Motor neuron (in vitro differentiated cells): ENCODE measurements at regions not wholly inside any gene's neighbourhood (a gene's known extent, or its start where the extent isn't known, plus 50 kb on each side); places are given as distances from the start of the nearest gene placed in this dataset.

ENCODE experiments used
- ATAC-seq, 8 experiments: fragments of 200-7000 bp; cut with Tn5 transposase; replicated peaks in 6 of 8; 2 replicates each; pipeline ENCODE4 v1.8.0; 2021; ENCODE audit warnings: mild to moderate bottlenecking in 8 of 8, moderate library complexity in 8 of 8
- H3K27ac ChIP-seq, 2 donors: fragments of 250-450 bp; sonication (Bioruptor Pico); 2 replicates each; pipeline ENCODE4 v1.9.0; 2021; ENCODE audit warnings: antibody characterized with exemption in 2 of 2, mild to moderate bottlenecking in 2 of 2, moderate library complexity in 1 of 2
- H3K4me1 ChIP-seq, 2 donors: fragments of 250-450 bp; sonication (Bioruptor Pico); replicated peaks in 1 of 2; 2 replicates each; pipeline ENCODE4 v1.6.1; 2021; ENCODE audit warnings: antibody characterized with exemption in 2 of 2, mild to moderate bottlenecking in 2 of 2, moderate library complexity in 1 of 2
- H3K4me3 ChIP-seq, 5 donors: fragments of 250-450 bp; sonication (Bioruptor Pico); 2 replicates each; pipeline ENCODE4 v1.9.0; 2021; ENCODE audit warnings: antibody characterized with exemption in 5 of 5, mild to moderate bottlenecking in 5 of 5, moderate library complexity in 4 of 5
- WGBS, 10 experiments: fragments of 450-650 bp; shearing (Covaris generic); methylation state at CpG; one replicate each; pipeline ENCODE4 v1.0.0; 2022; 5-methylcytosine and 5-hydroxymethylcytosine counted together
- in situ Hi-C, 9 experiments: fragments of 400-800 bp; cut with MboI; loops; one replicate each; pipeline ENCODE4 v1.15.0; 2021; ENCODE audit warnings: low sequenced_read_pairs in 9 of 9, low pct_unique_long_range_greater_than_20kb in 2 of 9; ENCODE audit not compliant: unreplicated experiment in 9 of 9

DNA sequence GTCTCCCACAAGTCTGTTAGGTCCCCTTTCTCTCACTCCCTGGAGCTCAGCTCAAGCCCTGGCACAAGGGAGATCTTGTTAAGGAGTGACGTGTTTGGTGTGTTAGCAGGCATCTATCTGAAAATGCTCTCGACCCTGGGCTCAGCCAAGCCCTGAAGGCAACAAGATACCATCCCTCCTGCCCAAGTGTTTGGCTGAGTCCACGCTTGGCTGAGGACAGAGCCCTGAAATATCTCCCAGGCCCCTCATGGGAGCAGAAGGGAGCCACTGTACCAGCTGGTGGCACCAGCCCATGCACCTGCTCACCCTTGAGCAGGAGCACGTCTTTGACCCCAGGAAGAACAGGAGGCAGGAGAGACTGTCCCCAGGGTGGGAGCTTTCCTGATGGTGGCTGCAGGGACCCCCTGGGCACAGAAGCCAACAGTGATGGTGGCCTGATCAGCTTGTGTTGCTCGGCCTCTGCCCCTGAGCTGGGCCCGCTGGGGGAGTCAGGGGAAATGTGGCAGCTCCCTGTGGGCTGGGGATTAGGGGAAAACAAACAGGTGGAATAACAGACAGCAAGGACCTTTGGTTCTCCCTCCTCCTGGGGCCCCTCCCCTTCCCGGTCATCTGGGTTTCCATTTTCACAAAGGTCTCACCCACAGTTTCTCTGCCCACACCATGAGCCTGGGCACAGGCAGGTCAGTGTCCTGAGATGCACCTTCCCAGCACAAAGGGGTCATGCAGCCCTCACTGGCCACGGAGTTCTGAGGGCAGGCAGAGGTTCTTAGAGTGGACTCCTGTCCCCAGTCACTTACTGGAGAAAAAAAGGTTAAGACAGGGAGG, 91.6 kb downstream of the RHOB start:
- H3K4me3 ChIP-seq: no peak overlapping the region
- no peak for ATAC-seq
- peaks cover 17 to 22% of the 10 kb centered on the region in 2 donors for H3K4me1 ChIP-seq
- no peak overlapping the region for H3K27ac ChIP-seq
- in situ Hi-C loops: no loop called here
- WGBS, 10 experiments: 70 to 100% (median 83%) methylated on average over 1 to 3 of the region's 8 CpGs; no CpG with 5 or more reads in 5 of the 10 experiments

DNA sequence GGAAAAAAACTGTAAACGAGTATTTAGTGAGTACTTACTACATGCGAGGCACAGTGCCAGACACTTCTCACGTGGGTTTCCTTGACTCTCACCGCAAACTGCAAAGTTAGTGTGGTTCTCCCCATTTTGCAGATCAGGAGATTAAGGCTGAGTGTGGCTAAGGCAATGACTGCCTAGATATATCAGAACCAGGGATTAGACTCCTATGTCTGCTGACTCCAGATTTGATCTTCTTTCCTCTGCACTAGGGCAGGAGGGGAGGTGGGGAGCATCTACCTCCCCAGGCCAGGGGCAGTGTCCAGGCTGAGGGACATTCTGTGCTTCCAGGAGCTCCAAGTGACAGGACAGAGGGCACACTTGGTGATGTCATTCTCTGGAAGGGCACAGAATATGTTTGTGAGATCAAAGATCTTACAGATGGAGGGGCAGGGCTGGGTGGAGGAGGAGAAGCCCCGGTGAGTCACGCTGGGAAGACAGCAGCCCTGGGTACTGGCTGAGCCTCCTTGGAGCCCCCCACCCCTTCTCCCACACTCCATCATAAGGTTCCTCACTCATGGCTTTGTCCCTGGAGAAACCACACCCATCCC, 92.4 kb downstream of the RHOB start:
- Histone ChIP-seq H3K4me3 (no peak overlapping the region), H3K4me1 (peaks cover 24 to 29% of the 10 kb centered on the region in 2 donors), H3K27ac (no peak overlapping the region)
- WGBS, 10 experiments: 40 to 100% (median 98%) methylated on average over 1 to 4 of the region's 6 CpGs; no CpG with 5 or more reads in 4 of the 10 experiments
- in situ Hi-C loops: no loop called here
- ATAC-seq: peak in 7 of 8 experiments; percentile 3 to 61 (median 55)

DNA sequence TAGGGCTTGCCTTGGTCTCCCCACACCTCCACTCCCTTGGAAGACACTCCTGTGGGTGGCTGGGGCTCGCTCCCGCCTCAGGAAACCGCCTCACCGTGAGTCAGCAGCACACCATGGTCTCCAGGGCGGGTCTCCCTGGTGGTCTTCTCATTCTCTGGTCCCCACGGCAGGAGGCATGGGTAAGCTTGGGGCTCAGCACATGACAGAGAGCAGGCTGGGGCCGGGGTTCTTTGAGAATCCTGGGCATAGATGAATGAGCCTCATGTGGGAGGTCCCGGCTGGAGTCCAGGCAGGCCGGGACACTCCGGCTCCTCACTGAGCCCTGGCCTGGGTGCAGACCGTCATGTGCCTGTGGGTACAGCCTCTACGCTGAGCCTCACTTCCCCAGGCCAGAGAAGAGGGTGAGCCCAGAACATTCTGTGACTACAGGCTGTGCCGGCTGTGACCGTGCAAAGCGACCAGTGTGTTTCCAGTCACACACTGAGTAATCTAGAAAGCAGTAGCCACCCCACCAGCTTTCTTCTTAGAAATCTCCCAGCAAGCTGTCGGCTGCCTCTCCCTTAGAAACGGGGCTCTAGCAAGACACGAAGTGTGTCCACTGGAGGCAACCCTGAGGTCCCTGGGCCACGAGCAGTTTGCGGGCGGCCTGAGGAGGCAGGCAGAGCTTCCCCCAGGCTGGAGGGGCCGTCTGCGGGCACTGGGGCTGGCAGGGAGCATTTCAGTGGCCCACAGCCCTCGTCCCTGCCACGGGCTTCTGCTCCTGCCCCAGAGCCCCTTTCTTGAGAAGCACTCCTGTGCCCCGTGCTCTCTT, 93.1 kb downstream of the RHOB start:
- WGBS, 10 experiments: 80 to 89% (median 82%) methylated on average over 1 to 8 of the region's 26 CpGs; no CpG with 5 or more reads in 4 of the 10 experiments
- H3K4me1 ChIP-seq: peaks cover 28 to 32% of the 10 kb centered on the region in 2 donors
- no peak overlapping the region for H3K4me3 ChIP-seq
- in situ Hi-C loops: no loop called here
- ATAC-seq: peak in 4 of 8 experiments; percentile 17 to 43 (median 39)
- H3K27ac ChIP-seq: no peak overlapping the region

DNA sequence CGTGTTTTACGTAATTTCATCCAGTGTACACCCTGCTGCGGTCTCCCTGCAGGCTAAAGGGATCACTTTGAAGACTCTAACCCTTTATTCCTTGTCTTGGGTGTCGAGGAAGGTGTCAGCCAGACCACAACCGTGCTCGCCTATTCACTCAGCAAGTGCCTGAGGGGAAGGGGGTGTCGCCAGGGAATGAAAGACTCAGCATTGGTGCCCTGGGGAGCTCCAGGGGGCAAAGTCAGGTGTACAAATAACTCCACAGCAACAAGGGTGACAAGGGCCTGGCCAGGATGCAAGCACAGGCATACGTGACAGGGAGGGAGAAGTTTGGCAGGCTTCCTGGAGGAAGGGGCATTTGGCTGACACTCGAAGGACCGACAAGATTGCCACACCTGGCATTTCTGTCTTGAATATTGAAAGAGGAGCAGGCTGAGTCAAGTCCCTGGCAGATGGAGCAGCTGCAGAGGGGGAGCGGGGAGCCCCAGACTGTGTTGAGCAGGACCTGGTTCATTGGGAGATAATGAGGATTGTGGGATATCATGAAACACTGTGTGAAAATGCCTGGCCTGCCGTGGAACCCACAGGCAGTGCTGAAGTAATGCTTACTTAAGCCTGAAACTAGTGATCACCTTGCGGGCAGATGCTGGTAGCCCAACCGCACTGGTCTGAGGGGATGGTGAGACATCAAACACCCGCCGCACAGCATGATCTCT, 93.9 kb downstream of the RHOB start:
- 51 to 100% (median 89%) methylated on average over 2 to 9 of the region's 16 CpGs for WGBS, 10 experiments
- no peak overlapping the region for H3K27ac ChIP-seq
- H3K4me1 ChIP-seq: peaks cover 28 to 32% of the 10 kb centered on the region in 2 donors
- in situ Hi-C loops: no loop called here
- H3K4me3 ChIP-seq: no peak overlapping the region
- ATAC-seq: no peak

- 63 to 100% (median 92%) methylated on average over 1 to 2 of the region's 7 CpGs; no CpG with 5 or more reads in 2 of the 10 experiments for WGBS, 10 experiments
- no peak for ATAC-seq
- Histone ChIP-seq H3K4me1 (peaks cover 28 to 32% of the 10 kb centered on the region in 2 donors), H3K4me3 (no peak overlapping the region), H3K27ac (no peak overlapping the region)
- in situ Hi-C loops: no loop called here
These were observed 94.4 kb downstream of the RHOB start for GRCh38 chr2:20541294-20541640.

- Histone ChIP-seq H3K4me1 (peaks cover 28 to 32% of the 10 kb centered on the region in 2 donors), H3K4me3 (no peak overlapping the region), H3K27ac (no peak overlapping the region)
- 80 to 100% (median 91%) methylated on average over 1 to 4 of the region's 5 CpGs; no CpG with 5 or more reads in 6 of the 10 experiments for WGBS, 10 experiments
- no peak for ATAC-seq
- in situ Hi-C loops: no loop called here
These were observed 94.8 kb downstream of the RHOB start for GRCh38 chr2:20541651-20542050.

DNA sequence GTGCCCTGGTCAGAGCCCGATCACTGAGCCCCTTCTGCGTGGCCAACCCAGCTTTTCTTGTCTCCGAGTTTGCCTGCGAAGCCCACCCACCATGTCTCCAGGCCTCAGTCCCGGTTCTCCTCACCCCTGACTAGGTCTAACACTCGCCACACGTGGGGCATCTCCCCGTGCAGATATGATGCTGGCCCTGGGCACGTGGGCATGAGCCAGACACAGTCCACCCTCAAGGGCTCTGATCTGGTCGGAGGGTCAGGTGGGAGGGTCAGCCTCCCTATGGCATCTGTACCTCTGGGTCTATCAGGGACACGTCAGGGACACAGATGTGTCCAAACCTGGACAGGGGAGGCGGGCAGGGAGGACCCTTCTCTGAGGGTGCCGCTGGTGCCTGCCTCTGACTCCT, 95.4 kb downstream of the RHOB start:
- Histone ChIP-seq H3K4me3 (no peak overlapping the region), H3K4me1 (peaks cover 24 to 28% of the 10 kb centered on the region in 2 donors), H3K27ac (no peak overlapping the region)
- 100% methylated on average over 3 to 5 of the region's 13 CpGs; no CpG with 5 or more reads in 8 of the 10 experiments for WGBS, 10 experiments
- no peak for ATAC-seq
- in situ Hi-C loops: no loop called here

DNA sequence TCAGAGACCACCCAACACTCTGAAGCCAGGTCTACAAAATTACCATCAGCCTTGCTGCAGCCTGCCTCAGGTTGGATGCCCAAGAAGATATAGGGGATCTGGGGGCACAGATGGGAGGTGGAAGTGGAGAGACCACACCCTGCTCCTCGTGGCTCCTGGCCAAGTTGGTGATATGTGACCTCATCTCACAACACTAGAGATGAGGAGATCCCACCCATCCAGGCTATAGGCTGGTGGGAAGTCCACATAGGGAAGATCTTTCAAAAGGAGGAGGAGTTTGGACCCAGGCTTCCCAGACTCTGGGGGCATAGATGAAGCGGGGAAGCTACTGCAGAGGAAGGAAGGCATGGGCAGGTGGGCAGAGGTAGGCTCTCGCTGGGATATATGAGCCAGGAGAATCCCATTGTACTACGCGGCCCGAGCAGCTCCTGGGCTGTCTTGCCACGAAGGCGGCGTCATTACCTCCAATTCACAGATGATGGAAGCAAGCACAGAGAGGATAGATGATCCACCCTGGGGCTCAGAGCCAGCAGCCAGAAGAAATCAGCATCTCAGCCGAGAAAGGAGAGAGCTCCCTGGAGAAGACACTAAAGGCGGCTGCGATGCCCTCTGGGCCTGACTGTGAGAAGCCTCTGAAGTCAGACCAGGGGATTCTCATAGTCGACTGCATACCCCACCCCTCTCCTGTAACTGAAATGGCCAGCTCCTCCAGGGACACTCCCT, 96.0 kb downstream of the RHOB start:
- WGBS, 10 experiments: 35 to 89% (median 68%) methylated on average over 2 to 11 of the region's 13 CpGs; no CpG with 5 or more reads in 5 of the 10 experiments
- Histone ChIP-seq H3K4me3 (no peak overlapping the region), H3K4me1 (peaks cover 22% of the 10 kb centered on the region in 2 donors), H3K27ac (no peak overlapping the region)
- peak in 3 of 8 experiments; percentile 70 to 83 (median 79) for ATAC-seq
- in situ Hi-C loops: no loop called here

DNA sequence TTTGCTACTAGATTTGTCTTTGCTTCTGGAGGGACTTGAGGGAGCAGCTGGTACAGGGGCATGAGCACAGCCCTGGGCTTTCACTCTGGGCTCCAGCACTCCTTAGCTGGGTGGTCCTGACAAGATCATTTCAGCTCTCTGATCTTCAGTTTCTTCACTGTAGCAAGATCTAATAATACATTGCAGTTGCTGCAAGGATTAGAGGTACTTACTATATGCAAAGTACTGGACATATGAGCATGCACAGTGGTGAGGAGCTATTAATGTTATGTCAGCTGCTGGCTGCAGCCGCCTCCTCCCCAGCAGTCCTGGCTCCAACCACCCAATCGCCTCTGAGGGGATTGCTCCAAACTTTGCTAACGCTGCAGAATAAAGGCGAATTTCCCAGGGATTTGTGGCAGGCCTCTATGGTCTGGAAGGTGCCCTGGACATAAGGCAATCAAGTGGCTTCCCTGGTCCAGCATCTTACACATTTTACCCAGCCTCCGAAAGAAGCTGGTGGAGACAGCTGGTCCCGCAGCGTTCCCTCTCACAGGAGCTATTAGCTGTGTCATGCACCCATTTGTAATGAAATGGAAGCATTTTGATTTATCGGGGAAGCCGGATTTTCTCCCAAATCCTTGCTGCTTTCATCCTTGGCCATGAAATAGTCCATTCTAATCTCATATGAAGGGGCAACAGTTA, 96.7 kb downstream of the RHOB start:
- H3K27ac ChIP-seq: peak overlapping the region; percentile 24 to 31
- 0 to 78% (median 61%) methylated on average over 1 to 9 of the region's 9 CpGs; no CpG with 5 or more reads in 3 of the 10 experiments for WGBS, 10 experiments
- ATAC-seq: peak; percentile 59 to 91 (median 76)
- in situ Hi-C loops: no loop called here
- no peak overlapping the region for H3K4me3 ChIP-seq
- H3K4me1 ChIP-seq: peaks cover 20 to 22% of the 10 kb centered on the region in 2 donors

- Histone ChIP-seq H3K4me1 (peaks cover 22 to 28% of the 10 kb centered on the region in 2 donors), H3K27ac (peak overlapping the region; percentile 24 to 31), H3K4me3 (no peak overlapping the region)
- WGBS, 10 experiments: 54 to 80% (median 72%) methylated on average over 1 to 7 of the region's 8 CpGs; no CpG with 5 or more reads in 1 of the 10 experiments
- peak in 5 of 8 experiments; percentile 62 to 74 (median 72) for ATAC-seq
- in situ Hi-C loops: no loop called here
These were observed 97.4 kb downstream of the RHOB start for GRCh38 chr2:20544153-20544747.

DNA sequence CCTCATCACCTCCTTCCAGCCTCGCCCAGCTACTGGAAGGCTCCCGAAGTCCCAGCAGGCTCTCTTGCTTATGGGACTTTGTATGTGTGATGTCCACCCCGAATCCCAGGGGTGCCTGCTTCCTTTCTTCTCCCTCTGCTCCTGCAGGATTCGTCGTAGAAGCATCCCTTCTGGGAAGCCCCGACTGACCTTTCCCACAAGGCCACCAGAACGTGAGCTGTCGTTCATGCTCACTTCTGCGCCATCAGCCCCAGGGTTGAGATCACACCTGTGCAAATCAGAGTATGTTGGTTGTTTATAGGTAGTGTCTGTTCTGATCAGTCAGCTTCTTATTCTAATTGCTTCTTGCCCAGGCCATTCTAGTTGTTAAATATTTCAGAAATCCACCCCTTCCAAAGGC, 101.8 kb downstream of the HS1BP3 start:
- H3K4me3 ChIP-seq: no peak overlapping the region
- H3K27ac ChIP-seq: peak overlapping the region in 1 of 2 donors; percentile 24
- no peak for ATAC-seq
- in situ Hi-C loops: no loop called here
- H3K4me1 ChIP-seq: peaks cover 31 to 48% of the 10 kb centered on the region in 2 donors
- WGBS, 10 experiments: 81 to 100% (median 92%) methylated on average over 1 to 8 of the region's 9 CpGs; no CpG with 5 or more reads in 3 of the 10 experiments
